ENCODE measurements at regions not wholly inside any gene's neighbourhood (a gene's known extent, or its start where the extent isn't known, plus 50 kb on each side); places are given as distances from the start of the nearest gene placed in this dataset.

- TF ChIP-seq CTCF (conservative IDR thresholded peaks at IDR 0.05) (no peak), ZFX (IDR thresholded peaks at IDR 0.05) (no peak)
- H3K27ac ChIP-seq = no peak overlapping the region
These were observed 62.3 kb upstream of the CTBP2 start for GRCh38 chr10:125222515-125223308.

GRCh38 chr10:125221716-125222115 is 61.4 kb upstream of the CTBP2 start:
- no peak for TF ChIP-seq CTCF (conservative IDR thresholded peaks at IDR 0.05)

GRCh38 chr10:125219776-125220175 is 59.4 kb upstream of the CTBP2 start:
- TF ChIP-seq ZFX (IDR thresholded peaks at IDR 0.05) = no peak
- no peak for TF ChIP-seq CTCF (conservative IDR thresholded peaks at IDR 0.05)

More at GRCh38 chr10:125221716-125222115, 61.4 kb upstream of the CTBP2 start:
- H3K27ac ChIP-seq = no peak overlapping the region

GRCh38 chr10:125218967-125219366 is 58.6 kb upstream of the CTBP2 start:
- no peak overlapping the region for H3K27ac ChIP-seq
- no peak for TF ChIP-seq ZFX (IDR thresholded peaks at IDR 0.05)
- TF ChIP-seq CTCF (conservative IDR thresholded peaks at IDR 0.05) = no peak

More at GRCh38 chr10:125219776-125220175, 59.4 kb upstream of the CTBP2 start:
- H3K27ac ChIP-seq = no peak overlapping the region

GRCh38 chr10:125217990-125218675 is 57.8 kb upstream of the CTBP2 start:
- no peak overlapping the region for H3K27ac ChIP-seq
- no peak for TF ChIP-seq CTCF (conservative IDR thresholded peaks at IDR 0.05)
- no peak for TF ChIP-seq ZFX (IDR thresholded peaks at IDR 0.05)

- no peak for TF ChIP-seq ZFX (IDR thresholded peaks at IDR 0.05)
- no peak for TF ChIP-seq CTCF (conservative IDR thresholded peaks at IDR 0.05)
- H3K27ac ChIP-seq = no peak overlapping the region
These were observed 56.5 kb upstream of the CTBP2 start for GRCh38 chr10:125216861-125217260.

- no peak overlapping the region for H3K27ac ChIP-seq
- TF ChIP-seq ZFX (IDR thresholded peaks at IDR 0.05) = no peak
- TF ChIP-seq CTCF (conservative IDR thresholded peaks at IDR 0.05) = no peak
These were observed 55.9 kb upstream of the CTBP2 start for GRCh38 chr10:125216309-125216708.
